ENCODE measurements at regions not wholly inside any gene's neighbourhood (a gene's known extent, or its start where the extent isn't known, plus 50 kb on each side); places are given as distances from the start of the nearest gene placed in this dataset.

DNA sequence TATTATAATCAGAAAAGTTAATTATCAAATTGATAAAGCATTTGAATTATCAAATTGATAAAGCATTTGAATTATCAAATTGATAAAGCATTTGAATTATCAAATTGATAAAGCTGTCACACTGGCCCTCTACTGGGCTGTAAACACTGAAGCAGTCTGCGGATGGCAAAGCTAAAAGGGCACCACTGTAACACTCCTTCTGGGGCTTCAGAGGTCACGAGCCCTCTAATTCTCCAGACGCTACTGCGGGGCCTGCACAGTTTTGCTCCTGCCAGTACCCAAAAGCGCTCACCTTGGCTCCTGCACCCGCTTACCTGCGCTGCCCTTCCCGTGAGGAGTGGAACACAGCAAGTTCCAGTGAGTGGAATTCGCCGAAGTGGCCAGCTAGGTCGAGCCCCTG, 409.0 kb upstream of the KCNMB2 start:
- no peaks in the 10 kb centered on the region for H3K36me3 ChIP-seq (ENCODE audit: insufficient read depth, low read length, poor library complexity, severe bottlenecking)
- ChIA-PET POLR2A (ENCODE audit: low non-redundant PET) (no interaction called here), CTCF (no interaction called here)
- no peak overlapping the region for H3K4me3 ChIP-seq (ENCODE audit: low read depth, low read length, poor library complexity, severe bottlenecking)
- no peak for DNase-seq (ENCODE audit: low spot score)
- H3K9me3 ChIP-seq (ENCODE audit: low read depth, low read length, poor library complexity, severe bottlenecking), result no peaks in the 10 kb centered on the region
- intact Hi-C loops (cut with micrococcal nuclease; ENCODE audit: unreplicated experiment), result no loop called here
- TF ChIP-seq EZH2 (IDR thresholded peaks at IDR 0.05; ENCODE audit: borderline replicate concordance, low read depth, low read length, poor library complexity, severe bottlenecking), result no peak
- TF ChIP-seq, protein P1, sequence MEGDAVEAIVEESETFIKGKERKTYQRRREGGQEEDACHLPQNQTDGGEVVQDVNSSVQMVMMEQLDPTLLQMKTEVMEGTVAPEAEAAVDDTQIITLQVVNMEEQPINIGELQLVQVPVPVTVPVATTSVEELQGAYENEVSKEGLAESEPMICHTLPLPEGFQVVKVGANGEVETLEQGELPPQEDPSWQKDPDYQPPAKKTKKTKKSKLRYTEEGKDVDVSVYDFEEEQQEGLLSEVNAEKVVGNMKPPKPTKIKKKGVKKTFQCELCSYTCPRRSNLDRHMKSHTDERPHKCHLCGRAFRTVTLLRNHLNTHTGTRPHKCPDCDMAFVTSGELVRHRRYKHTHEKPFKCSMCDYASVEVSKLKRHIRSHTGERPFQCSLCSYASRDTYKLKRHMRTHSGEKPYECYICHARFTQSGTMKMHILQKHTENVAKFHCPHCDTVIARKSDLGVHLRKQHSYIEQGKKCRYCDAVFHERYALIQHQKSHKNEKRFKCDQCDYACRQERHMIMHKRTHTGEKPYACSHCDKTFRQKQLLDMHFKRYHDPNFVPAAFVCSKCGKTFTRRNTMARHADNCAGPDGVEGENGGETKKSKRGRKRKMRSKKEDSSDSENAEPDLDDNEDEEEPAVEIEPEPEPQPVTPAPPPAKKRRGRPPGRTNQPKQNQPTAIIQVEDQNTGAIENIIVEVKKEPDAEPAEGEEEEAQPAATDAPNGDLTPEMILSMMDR (conservative IDR thresholded peaks at IDR 0.05; ENCODE audit: low read depth, low read length), result no peak
- BruUV-seq (replicated peaks), result no TSS peak
- H3K4me1 ChIP-seq (ENCODE audit: insufficient read depth, low read length, poor library complexity, severe bottlenecking), result no peaks in the 10 kb centered on the region
- H3K27ac ChIP-seq (ENCODE audit: low read depth, low read length, poor library complexity, severe bottlenecking), result no peak overlapping the region
- H3K27me3 ChIP-seq (replicated peaks; ENCODE audit: insufficient read depth, low read depth, low read length, poor library complexity), result no peaks in the 10 kb centered on the region

DNA sequence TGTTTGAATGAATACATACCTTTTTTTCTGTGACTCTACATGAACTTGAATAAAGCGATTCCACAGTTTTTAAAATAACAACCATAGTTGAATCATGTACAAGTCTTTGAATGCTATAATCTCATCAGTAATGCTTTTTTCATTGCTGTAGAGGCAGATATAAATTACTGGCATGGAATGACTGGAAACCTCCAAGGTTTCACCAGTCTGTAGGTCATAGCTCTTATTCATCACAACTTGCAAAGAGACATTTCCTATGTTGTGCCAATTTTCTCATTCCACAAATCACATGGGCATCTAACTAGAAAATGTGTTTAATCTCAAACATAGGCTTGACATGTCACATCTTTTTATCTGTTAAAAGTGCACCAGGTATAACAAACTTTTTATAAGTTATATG, 407.1 kb upstream of the KCNMB2 start:
- CTCF ChIA-PET, result no interaction called here

GRCh38 chr3:178131801-178132200, 404.4 kb upstream of the KCNMB2 start:
- Histone ChIP-seq H3K27ac (ENCODE audit: low read depth, low read length, poor library complexity, severe bottlenecking) (no peak overlapping the region), H3K4me3 (ENCODE audit: low read depth, low read length, poor library complexity, severe bottlenecking) (no peak overlapping the region), H3K27me3 (replicated peaks; ENCODE audit: insufficient read depth, low read depth, low read length, poor library complexity) (no peaks in the 10 kb centered on the region), H3K4me1 (ENCODE audit: insufficient read depth, low read length, poor library complexity, severe bottlenecking) (no peaks in the 10 kb centered on the region), H3K9me3 (ENCODE audit: low read depth, low read length, poor library complexity, severe bottlenecking) (no peaks in the 10 kb centered on the region), H3K36me3 (ENCODE audit: insufficient read depth, low read length, poor library complexity, severe bottlenecking) (no peaks in the 10 kb centered on the region)
- TF ChIP-seq, protein P1 (conservative IDR thresholded peaks at IDR 0.05; ENCODE audit: low read depth, low read length), result no peak
- no peak for TF ChIP-seq EZH2 (IDR thresholded peaks at IDR 0.05; ENCODE audit: borderline replicate concordance, low read depth, low read length, poor library complexity, severe bottlenecking)
- DNase-seq (ENCODE audit: low spot score), result no peak
- intact Hi-C loops (cut with micrococcal nuclease; ENCODE audit: unreplicated experiment), result no loop called here
- ChIA-PET CTCF (no interaction called here), POLR2A (ENCODE audit: low non-redundant PET) (no interaction called here)
- no TSS peak for BruUV-seq (replicated peaks)

More for the DNA sequence above, 407.1 kb upstream of the KCNMB2 start:
- no peak for DNase-seq (ENCODE audit: low spot score)
- H3K27me3 ChIP-seq (replicated peaks; ENCODE audit: insufficient read depth, low read depth, low read length, poor library complexity), result no peaks in the 10 kb centered on the region
- H3K27ac ChIP-seq (ENCODE audit: low read depth, low read length, poor library complexity, severe bottlenecking), result no peak overlapping the region
- H3K9me3 ChIP-seq (ENCODE audit: low read depth, low read length, poor library complexity, severe bottlenecking), result no peaks in the 10 kb centered on the region
- POLR2A ChIA-PET (ENCODE audit: low non-redundant PET), result no interaction called here
- intact Hi-C loops (cut with micrococcal nuclease; ENCODE audit: unreplicated experiment), result no loop called here
- H3K4me3 ChIP-seq (ENCODE audit: low read depth, low read length, poor library complexity, severe bottlenecking), result no peak overlapping the region
- no peaks in the 10 kb centered on the region for H3K36me3 ChIP-seq (ENCODE audit: insufficient read depth, low read length, poor library complexity, severe bottlenecking)
- BruUV-seq (replicated peaks), result no TSS peak
- no peaks in the 10 kb centered on the region for H3K4me1 ChIP-seq (ENCODE audit: insufficient read depth, low read length, poor library complexity, severe bottlenecking)
- TF ChIP-seq, protein P1 (conservative IDR thresholded peaks at IDR 0.05; ENCODE audit: low read depth, low read length), result no peak
- no peak for TF ChIP-seq EZH2 (IDR thresholded peaks at IDR 0.05; ENCODE audit: borderline replicate concordance, low read depth, low read length, poor library complexity, severe bottlenecking)

Data from A673 (cell line).